ENCODE measurements at regions not wholly inside any gene's neighbourhood (a gene's known extent, or its start where the extent isn't known, plus 50 kb on each side); places are given as distances from the start of the nearest gene placed in this dataset.

DNA sequence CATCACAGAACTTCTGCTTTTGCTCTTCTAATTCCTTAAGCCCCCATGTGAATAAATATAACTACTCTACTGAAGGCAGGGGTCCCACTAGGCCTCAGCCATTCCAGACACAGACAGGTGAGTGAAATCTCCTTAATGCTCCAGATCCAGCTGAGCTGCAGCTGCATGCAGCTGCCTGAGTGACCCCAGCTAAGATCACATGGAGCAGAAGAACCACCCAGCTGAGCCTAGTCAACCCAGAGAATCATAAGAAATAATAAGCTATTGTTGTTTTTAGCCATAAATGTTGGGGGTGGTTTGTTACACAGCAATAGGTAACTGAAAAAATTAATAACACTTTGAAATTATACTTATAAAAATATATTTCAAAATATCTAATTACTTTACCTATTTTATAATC is 220.3 kb downstream of the SIPA1L2 start:
- no peak for DNase-seq

DNA sequence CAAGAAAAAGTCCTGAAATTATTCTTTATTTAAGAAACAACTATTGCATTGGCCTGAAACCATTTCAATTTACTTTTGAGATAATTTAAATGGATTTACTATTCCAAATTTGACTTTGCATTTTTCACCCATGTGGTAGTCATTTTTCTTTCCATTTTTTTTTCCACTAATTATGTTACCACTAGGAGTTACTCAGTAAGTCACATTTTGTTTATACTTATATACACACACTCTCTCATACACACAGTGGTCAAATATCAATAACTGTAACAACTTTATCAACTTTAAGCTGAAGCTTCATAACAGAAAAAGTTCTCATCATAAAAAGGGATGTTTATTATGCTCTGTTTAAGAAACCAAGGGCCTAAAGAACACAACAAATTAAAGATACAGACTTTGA is 222.8 kb downstream of the SIPA1L2 start:
- DNase-seq = no peak

DNA sequence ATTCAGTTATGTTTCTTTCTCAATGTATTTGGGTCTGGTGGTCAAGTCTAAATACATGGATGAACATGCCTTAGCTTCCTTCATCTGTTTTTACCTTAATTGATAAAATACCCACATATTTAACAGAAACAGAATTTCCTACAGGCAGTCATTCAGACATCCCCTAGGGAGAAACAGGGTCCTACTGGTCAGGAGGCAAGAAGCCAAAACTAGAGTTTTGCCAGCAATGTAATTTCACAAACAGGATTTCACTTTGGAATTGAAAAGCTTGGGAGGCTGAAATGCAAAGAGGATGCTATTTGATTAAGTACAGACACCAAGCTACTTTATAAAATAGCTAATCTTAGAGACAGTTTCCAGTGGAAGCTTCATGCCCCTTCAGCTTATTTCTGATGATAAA is 224.2 kb downstream of the SIPA1L2 start:
- DNase-seq = no peak

DNA sequence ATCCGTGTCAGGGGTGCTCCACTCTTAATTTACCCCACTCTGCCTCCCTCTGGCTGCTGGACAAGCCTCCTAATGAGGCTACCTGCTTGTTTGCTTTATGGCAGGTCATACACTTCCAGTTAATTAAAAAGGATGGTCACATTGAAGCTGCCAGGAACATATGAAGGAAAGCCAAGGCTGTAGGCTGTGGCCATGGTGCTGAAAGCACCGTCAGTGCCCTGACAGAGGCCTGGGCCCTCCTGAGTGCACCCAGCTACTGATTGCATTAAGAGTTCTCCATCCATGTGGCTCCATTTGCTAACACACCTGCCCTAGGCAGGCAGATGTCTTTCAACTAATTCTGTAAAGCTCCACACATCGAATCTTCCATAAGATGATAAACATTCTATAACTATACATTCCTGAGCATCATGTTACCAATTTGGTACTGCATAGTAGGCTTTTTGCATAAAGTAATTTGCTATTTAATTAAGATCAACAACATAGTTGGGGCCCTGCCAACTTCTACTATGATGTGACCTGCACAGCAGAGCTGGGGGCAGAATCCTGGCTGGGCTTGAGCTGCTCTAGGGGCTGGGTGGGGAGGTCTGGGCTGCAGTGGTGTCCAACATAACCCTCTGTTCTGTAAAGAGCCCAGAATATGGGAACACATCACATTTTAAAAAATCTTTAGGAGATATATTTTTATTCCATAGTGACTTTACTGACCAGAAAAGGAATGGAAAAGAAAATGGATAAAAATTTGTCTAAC is 224.8 kb downstream of the SIPA1L2 start:
- DNase-seq = no peak

DNA sequence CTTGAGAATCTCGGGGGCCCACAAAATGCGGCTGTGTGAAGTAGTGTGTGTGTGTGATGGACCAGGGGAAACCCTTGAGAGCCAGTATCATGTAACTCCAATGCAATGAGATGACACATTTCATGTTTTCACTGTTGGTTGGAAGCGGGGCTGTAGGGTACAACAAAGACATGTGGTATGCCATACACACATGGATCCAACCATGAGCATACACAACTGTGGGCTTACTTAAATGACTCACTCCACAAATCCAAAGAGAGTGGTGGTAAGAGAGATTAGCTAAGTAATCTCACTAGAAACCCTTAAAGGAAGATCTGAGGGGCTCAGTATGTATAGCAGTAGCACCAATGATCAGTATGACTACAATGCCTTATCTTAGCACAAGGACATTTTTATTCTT is 225.7 kb downstream of the SIPA1L2 start:
- DNase-seq = no peak

DNA sequence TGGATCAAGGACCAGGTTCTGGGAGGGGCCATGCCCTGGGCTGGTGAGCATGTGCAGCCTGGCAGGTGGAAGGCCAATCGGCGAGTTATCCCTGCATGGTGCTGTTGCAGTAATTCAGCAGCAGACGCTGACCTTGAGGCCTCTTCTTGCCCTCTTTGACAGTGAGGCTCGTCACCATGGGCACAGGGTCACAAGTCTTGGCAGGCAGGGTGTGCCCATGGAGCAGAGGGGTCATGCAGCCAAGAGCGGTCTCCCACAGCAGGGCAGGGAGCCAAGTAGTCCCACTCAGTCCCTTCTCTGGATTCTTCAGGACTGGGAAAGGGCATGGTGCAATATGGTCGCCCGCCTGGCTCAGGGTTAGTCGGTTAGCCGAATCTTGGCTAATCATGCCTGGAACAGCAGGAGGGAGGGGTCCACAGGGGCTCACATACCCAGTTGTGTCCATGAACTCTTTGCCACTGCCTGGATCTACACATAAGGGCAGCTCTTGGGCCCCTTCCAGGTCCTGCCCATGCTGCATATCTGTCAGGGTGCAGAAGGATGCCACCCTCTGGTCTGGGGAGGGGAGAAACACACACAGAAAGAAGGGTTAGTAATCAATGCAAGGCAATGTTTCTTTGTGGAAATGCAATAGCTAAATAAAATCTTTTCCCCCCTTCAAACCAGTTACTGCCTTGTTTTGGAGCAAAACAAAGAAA is 226.8 kb downstream of the SIPA1L2 start:
- no peak for DNase-seq

DNA sequence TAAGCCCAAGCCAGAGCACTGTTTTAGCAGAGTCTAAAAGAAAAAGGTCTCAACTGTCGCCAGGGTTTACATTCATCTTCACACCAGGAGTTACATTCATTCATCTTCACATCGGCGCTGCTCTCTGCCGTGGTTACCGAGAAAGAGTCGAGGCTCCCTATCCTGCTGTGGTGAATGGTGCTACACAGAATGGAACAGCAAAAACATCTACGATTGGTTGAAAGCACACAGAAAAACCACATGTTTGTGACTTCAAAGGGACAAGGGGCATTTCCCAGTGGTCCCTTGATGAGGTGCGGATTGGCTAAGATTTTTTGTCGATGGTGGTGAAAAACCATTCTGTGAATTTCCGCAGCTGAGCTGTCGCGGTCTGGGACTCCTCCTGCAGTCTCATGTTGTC is 231.1 kb downstream of the SIPA1L2 start:
- DNase-seq = no peak

DNA sequence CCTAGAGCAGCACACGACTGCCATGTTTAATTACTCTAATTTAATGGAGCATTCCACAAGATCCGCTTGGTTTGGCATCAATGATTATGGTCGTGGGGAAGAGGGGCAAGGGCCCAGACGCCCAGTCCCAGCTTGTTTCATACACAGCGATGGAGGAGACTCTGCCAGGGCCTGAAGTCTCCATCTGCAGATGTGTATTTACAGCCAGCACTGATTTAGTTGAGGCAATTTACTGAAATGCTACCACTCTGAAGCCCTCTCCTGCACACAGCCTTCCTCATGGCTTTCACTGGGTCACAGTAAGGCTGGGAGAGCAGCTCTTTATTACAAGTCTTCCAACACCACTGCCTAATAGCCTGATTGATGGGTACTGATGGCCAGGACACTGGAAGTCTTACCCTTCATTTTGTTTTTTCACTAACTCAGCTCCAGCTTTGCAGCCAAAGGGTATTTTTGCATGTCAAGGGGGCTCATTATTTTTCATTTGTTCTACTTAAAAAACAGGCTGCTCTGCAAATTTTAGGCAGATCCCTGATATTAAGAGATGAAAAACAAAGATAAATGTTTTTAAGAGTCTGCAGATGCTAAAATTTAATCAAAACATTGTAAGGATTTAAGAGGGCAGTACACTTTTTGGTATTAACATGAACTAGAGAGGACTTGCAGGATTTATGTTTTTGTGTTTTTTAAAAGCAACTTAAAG is 236.3 kb downstream of the SIPA1L2 start:
- no peak for DNase-seq

DNA sequence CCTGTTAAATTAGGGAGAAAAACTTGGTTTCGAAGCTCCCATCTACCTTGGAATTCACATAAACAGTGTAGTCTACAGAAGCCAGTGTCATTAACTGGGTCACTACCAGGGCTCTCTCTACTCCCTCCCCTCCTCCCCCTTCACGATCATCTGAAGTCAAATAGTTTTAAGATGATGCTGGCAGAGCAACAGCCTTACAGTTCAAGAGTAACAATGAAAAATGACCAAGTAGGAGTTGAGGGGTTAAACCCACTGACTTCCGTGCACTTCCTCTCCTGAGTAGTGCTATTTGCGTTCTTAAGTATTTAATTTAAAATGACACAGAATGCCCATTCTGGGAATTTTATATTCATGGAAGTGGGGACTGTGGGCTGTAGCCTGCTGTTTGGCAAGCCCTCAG is 236.9 kb downstream of the SIPA1L2 start:
- DNase-seq = no peak

DNA sequence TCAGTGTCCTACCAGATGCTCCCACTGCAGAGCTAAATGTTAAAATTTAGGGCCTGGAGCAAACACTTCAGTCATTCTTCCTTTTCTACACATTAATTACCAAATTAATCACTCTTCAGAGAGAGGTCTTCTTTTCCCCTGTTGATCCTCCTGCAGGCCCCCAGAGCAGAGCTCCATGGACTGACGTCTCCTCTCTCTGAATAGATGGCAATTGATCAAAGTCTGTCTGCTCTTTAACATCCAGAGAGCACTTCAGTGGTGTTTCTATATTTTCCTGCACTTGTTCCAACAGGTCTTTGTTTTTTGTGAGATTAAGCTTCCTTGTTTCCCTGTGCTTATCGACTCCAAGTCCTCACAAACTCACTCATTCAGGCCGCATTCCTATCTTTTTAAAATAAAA is 239.3 kb downstream of the SIPA1L2 start:
- DNase-seq = no peak

DNA sequence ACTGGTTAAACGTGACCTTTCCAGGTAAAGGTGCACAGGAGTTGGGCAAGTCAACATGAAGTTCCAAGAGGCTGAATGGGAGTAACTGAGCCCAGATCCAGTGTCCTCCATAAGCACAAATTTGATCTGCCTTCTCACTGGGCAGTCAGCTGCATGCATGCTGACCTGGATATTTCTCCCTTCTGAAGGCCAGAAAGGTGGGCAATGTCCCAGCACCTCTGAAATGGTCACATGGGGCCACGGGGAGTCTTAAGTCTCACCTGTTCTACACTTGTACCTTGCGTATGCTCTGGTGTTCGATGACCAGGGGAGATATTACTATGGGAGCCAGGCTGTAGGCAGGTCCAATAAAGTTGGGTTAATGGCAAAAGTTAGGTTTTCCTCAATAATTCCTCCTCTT is 240.2 kb downstream of the SIPA1L2 start:
- DNase-seq = no peak

DNA sequence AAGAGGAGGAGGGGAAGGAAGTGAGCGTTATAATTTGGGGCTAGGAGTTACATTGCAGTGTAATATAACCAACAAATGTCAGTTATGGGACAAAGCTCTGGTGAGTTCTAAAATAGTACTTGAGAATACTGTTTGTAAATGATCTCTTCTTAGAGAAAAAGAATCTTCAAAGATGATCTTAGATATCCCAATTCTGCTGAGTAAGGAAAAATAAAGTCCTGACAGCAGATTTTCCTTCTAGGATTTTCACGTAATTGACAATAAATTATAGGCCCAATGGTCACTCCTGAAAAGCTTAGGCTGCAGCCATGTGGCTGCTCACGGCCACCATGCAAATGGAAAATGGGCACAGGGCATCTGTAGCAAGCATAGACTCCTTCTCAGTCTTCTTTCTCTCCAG is 241.6 kb downstream of the SIPA1L2 start:
- DNase-seq = no peak

DNA sequence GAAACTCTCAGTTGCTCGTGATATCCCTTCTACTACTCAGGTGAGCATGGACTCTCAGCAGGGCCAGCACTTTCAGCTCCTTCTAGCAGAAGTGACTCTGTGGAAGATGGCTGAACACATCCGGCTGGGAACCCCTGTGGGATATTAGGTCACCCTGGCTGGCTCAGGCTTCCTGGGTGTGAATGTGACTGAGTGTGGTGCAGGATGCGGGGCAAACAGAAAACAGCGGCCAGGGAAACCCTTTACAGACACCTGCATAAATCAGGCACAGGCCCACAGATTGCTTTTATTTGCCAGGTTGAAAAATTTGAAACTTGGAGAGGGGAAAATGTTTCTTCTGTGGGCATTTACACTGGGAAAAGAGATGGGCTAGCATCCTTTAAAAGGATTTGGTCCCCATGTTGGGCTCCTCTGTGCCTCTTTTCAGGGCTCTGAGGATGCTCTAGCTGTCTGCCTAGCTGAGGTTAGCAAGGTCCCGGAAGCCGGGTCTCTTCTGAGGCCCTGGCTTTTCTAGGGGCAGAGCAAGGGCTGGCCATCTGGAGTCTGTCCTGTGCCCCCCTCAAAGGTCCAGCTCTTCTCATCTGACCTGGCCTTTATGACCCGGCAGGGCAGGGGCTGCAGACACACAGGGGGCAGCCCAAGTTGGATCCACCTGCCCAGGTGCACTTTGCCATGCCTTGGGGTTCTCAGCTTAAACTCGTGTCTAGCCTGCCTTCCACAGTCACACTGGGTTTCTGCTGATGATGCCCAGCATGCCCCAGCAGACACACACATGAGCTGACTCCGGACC is 243.0 kb downstream of the SIPA1L2 start:
- no peak for DNase-seq

DNA sequence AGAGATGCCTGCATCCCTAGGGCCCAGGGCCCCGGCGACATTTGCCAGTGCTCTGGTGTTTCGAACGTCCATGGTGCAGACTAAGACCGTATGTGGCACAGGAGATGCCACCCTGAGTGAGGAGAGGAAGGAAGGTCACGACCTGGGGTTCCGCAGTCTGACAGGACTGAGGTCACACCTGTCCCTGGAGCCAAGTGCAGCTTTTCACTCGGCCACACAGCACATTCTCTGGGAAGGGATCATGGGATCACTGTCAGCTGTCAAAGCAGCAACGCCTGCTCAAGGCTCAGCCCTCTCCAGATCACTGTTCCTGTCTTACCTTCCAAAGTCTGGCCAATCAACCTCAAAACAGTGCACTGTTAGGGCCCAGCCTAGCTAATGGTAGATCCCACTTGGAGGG is 243.6 kb downstream of the SIPA1L2 start:
- DNase-seq = no peak

DNA sequence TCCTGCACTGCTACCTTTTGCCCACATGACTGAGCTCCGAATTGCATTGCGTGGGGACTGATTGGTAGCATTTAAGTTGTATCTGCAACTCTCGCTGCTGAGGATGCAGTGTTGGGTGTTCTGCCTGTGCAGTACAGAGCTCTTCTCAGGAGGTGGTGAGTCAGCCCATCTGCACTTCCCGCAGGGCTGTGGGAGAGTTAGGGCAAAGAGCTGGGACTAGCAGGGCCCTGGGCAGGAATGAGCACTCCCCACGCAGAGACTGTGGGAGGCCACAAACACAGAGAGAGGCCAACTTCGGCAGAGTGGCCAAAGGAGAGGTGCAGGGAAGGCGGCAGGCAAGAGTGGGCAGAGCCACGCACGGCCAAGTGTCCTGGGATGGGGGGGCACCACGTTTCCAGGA is 244.7 kb downstream of the SIPA1L2 start:
- DNase-seq = no peak

DNA sequence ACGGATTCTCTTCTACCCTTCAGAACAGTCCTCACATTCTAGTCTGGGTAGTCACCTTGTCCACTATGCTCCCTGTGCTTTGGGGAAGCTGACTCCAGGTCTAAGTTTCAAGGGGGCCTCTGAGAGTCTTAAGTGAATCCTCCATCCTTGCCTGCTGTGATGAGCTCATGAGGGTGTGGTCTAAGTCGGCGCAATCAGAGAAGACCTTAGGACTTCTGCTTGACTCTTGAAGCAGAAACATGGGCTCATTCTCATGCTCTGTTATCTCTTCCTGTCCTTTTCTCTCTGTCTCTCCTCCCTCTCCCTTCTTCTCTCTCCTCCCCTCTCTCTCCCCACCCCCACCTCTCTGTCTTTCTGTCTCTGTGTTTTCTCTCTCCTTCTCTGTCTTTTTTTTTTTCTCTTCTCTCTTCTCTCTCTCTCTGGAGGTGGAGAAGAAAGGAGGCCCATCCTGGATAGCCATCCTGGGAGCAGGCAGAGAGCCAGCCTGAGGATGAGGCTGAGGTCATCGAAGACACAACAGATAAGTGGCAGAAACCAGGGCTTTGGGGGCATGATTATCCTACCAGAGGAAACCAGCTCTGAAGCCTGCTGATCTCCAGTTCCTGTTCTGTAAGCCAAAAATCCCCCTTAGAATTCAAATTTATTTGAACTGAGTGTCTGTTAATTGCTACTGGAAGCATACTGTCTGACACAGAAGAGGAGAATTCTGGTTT is 245.6 kb downstream of the SIPA1L2 start:
- DNase-seq = no peak

DNA sequence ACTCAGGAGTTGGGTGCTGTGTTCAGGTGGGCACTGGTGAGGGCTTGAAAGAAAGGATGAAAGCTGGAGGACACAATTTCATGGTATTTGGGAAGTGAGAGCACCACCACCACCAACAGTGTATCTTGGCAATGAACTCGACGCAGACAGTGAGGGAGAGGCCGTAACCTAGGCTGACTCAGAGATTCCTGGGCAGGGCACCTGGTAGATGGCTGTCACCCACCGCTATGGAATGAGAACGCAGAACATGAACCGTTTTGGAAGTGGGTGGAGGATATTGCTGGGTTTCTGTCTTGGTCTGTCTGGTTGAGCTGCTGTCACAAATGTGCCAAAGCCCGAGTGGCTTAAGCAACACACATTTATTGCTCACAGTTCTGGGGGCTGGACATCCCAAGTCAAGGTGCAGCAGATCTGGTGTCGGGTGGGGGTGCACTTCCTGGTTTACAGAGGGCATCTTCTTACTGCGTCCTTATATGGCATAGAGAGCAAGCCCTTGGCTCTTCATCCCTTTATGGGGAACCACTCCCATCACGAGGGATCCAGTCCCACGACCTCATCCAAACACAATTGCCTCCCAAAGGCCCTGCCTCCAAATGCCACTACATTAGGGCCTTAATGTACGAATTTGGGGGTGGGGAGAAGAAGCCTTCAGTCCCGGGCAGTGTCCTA is 246.3 kb downstream of the SIPA1L2 start:
- DNase-seq = no peak

DNA sequence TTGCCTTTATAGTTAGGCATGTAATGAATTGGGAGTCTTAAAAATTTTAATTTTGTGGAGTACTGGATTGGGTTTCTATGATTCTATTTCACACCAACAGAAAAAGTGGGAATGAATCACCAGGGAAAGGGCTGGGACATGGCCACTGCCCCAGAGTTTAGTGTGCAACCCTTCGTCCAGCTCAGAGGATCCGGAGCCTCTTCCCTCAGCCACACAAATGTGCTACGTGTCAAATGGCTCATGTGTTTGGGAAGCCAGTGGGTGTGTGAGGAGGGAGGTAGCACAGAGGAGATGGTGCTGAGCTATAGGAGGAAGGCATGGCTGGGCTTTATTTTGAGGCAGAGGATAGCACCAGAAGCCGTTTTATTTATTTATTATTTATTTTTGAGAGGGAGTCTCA is 247.3 kb downstream of the SIPA1L2 start:
- DNase-seq = no peak

DNA sequence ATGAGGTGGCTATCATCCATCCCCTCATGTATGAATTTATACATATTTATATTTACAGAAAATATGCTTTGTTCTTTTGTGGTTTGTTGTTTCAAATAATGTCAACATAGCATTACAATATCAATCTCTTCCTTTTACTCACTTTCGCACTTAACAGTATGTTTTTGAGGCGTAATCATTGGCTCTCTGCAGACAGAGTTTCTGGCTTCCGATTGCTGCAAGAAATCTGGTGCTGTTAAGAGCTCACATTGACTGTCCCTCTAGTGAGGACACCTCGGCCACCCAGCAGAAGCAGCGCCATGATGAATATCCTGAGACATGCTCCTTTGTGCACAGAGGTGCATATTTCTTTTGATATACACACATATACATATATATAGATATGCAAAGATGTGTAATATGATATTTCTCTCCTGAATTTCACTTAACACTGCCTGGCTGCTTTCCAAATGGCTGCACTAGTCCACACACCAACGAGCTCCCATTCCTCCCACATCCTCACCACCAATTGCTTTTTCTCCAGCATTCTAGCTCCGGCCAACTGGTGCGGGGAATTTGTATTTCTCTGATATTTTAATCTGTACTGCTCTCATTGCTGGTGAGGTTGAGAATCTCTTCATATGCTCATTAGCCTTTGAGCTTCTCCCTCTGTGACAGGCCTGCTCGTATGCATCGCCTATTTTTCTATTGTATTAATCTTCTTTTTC is 248.4 kb downstream of the SIPA1L2 start:
- DNase-seq = peak; percentile 12

DNA sequence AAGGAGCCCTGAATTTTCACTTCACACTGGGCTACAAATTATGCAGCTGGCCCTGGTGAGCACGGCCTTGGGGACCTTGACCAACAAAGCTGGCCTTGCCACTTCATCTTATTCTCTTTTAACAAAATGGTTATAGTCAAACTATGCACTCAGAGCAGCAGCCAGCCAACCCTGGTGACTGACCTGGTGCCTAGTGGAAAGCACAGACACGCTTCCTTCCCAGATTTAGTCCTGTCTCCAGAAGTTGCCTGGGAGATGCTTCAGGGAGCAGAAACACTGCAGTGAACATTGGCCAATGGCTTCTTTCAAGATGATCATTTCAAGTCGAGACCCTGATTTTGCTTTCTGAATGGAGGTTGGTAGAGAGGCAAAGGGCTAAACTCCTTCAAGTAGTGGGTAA is 249.3 kb downstream of the SIPA1L2 start:
- DNase-seq = no peak

DNA sequence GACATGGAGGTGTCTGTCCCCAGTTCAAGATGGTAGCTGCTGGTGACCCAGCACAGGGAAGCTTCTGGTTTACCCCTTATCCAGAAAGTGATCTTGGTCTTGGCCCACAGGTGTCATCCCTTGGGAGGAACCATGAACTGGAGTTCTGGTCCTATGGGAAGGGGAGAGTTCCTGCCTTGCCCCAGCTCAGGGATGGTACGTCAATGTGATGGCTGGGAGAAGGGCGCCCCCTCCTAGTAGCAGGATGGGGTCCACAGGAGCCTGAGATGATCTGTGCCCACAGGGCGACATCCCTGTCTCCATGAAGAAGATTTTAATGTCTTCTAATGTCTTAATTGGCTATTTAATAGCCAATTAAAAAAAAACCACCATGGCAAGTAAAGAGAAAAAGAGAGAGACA is 249.8 kb downstream of the SIPA1L2 start:
- DNase-seq = no peak

DNA sequence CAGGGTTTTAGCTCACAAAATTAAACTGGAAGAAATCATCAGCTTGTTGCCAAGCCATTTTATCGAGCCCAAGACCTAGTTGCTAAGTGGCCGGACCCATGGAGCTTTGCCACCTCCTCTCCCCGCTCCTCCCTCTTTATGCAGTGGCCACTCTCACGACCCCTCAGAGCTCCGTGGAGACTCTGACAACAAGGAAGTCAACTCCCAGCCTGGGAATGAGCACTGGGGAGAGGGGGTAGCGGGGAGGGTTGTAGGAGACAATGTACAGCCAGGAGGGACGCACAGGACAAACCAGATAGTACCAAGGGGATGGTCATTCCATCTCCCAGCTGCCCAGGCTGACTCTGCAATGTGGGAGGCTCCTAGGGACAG is 250.9 kb downstream of the SIPA1L2 start:
- no peak for DNase-seq

All from NCI-H2171 (cell line).